Fibroblast of the aortic adventitia (primary cell): ENCODE measurements at regions not wholly inside any gene's neighbourhood (a gene's known extent, or its start where the extent isn't known, plus 50 kb on each side); places are given as distances from the start of the nearest gene placed in this dataset.
A peak's percentile ranks its signal among the peaks of the same experiment; 100 is the strongest.

ENCODE experiments used
- DNase-seq: peaks from one replicate; pipeline ENCODE4 v3.0.0-alpha.2; 2010; ENCODE audit warnings: low read depth
- H3K4me3 ChIP-seq: 2 replicates; pipeline ENCODE4 v1.5.1; 2011; ENCODE audit warnings: low read depth, mild to moderate bottlenecking, control low read depth, low read length, moderate library complexity
- CTCF ChIP-seq: IDR thresholded peaks from 2 replicates; pipeline ENCODE4 v1.5.1; 2011; ENCODE audit warnings: mild to moderate bottlenecking, low read length, control low read depth, inconsistent platforms; ENCODE audit not compliant: insufficient read depth

GRCh38 chr13:47803131-47803530 is 197.9 kb downstream of the SUCLA2 start:
- DNase-seq: no peak
- no peak for TF ChIP-seq CTCF
- no peak overlapping the region for H3K4me3 ChIP-seq

- no peak for TF ChIP-seq CTCF
- no peak overlapping the region for H3K4me3 ChIP-seq
- DNase-seq: no peak
Observed at GRCh38 chr13:47801555-47801954, 199.5 kb downstream of the SUCLA2 start.

GRCh38 chr13:47800593-47800992 is 200.5 kb downstream of the SUCLA2 start:
- no peak for TF ChIP-seq CTCF
- H3K4me3 ChIP-seq: no peak overlapping the region
- DNase-seq: no peak

- TF ChIP-seq CTCF: peak; percentile 23
- peak; percentile 27 for DNase-seq
- no peak overlapping the region for H3K4me3 ChIP-seq
Observed at GRCh38 chr13:47798906-47799305, 202.2 kb downstream of the SUCLA2 start.

GRCh38 chr13:47798194-47798593 is 202.9 kb downstream of the SUCLA2 start:
- TF ChIP-seq CTCF: no peak
- no peak overlapping the region for H3K4me3 ChIP-seq
- no peak for DNase-seq

GRCh38 chr13:47796816-47797215 is 204.3 kb downstream of the SUCLA2 start:
- no peak for DNase-seq
- no peak for TF ChIP-seq CTCF

GRCh38 chr13:47794963-47795362 is 206.1 kb downstream of the SUCLA2 start:
- TF ChIP-seq CTCF: peak; percentile 63
- peak; percentile 11 for DNase-seq

More at GRCh38 chr13:47796816-47797215, 204.3 kb downstream of the SUCLA2 start:
- no peak overlapping the region for H3K4me3 ChIP-seq

More at GRCh38 chr13:47794963-47795362, 206.1 kb downstream of the SUCLA2 start:
- no peak overlapping the region for H3K4me3 ChIP-seq
